ENCODE measurements at regions not wholly inside any gene's neighbourhood (a gene's known extent, or its start where the extent isn't known, plus 50 kb on each side); places are given as distances from the start of the nearest gene placed in this dataset.

- TF ChIP-seq CTCF (IDR thresholded peaks at IDR 0.05; ENCODE audit: poor library complexity) (no peak), EZH2phosphoT487 (IDR thresholded peaks at IDR 0.05; ENCODE audit: low read depth, severe bottlenecking, unreplicated experiment) (no peak)
These were observed 64.2 kb upstream of the ADA2 start for GRCh38 chr22:17283423-17283822.
